HG03442 (cell line): ENCODE measurements at regions not wholly inside any gene's neighbourhood (a gene's known extent, or its start where the extent isn't known, plus 50 kb on each side); places are given as distances from the start of the nearest gene placed in this dataset.

ENCODE experiments used
- ATAC-seq: cut with Tn5 transposase; IDR thresholded peaks from one replicate; pipeline ENCODE4 v1.9.1; 2021; ENCODE audit warnings: mild to moderate bottlenecking, moderate library complexity; ENCODE audit not compliant: unreplicated experiment

DNA sequence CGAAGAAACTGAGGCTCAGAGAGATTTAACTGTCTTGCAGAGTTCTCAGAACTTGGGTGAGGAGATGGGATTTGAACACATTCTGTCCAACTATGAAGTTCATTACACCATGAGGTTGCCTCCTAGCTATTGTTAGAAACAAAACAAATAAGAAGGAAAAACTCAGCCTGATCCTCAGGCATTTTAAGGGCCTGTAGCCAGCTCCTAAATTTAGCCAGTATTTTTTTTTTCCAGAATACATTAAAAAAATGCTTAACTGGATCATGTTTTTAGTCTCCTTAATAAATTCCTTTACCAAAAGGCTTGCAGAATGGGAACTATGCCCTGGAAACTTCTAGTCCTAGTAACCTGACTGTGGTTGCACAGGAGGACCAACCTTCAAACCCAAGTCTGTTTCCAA, 212.0 kb downstream of the CSNK2A3 start:
- ATAC-seq, result no peak

DNA sequence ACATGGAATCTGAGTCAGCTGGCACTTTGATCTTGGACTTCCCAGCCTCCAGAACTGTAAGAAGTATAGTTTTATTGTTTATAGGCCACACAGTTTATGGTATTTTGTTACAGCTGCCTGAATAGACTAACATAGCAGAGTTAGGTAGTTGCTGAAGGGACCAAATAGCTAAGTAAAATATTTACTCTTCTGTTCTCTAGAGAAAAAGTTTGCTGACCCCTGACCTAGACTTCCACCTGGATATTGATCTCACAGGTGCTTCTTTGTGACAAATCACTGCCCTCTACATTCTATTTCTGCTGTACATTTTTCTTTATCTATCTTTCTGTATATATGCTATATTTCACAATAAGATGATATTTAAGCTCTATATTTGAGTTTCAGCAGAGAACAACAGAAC, 212.5 kb downstream of the CSNK2A3 start:
- ATAC-seq, result no peak

DNA sequence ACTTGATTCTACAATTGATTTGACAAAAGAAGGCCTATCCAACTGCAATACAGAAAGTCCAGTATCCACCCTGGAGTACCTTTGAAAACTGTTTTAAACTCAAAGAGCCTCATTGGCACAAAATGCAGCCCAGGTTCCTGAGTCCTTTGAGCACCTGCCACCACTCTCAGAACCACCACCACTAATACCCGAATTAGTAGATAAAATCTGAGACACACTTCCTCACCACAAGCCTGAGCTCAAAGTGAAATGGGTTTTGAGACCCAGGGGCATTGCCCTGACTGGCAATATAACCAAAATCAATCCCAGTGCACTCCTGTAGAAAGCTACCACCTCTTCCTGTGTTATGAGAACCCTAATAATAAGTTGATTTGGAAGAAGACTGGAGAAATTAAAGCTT, 215.7 kb downstream of the CSNK2A3 start:
- no peak for ATAC-seq

DNA sequence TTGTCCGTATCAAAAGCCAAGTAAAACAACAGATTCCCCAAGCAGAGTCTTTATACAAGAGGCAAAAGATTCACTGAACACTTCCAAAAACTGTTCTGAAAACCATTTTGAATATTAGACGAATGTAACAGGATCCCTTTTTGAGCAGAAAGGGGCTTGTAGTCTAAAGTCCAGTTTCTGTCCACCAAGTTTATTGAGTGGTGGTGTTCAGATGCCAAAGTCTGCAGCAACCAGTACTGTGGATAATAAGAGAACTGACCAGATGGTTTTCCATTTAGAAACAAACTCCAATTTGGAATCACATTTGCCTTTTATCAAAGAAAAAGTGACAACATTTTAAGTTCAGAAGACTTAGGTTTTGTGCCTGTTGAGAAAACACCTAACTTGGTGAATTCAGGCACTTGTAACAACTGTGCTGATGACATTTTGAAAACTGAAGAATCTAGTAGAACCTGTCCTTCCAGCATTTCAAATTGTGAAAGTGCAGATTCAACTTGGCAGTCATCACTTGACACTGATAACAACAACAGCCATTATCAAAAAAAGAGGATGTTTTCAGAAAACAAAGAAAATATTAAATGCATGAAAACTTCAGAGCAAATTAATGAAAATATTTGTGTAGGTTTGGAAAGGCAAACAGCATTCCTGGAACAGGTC, 217.1 kb downstream of the CSNK2A3 start:
- no peak for ATAC-seq

DNA sequence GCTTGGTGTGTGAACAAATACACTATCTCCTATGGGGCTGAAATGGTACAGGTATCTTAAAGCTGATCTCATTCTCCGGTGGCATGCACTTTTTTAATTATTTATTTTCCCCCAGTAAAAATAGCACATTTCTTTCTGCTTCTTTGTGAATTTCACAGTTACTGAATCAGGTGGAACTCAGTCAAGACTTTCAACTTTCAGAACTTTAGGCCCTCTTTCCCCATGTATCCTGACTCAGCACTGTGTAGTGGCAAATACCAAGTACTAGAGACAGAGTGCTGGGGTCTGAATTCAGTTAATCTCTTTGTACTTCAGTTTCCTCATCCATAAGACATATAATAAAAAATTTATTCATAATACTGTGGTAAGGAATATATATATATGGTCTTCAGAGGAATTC, 223.9 kb downstream of the CSNK2A3 start:
- no peak for ATAC-seq

DNA sequence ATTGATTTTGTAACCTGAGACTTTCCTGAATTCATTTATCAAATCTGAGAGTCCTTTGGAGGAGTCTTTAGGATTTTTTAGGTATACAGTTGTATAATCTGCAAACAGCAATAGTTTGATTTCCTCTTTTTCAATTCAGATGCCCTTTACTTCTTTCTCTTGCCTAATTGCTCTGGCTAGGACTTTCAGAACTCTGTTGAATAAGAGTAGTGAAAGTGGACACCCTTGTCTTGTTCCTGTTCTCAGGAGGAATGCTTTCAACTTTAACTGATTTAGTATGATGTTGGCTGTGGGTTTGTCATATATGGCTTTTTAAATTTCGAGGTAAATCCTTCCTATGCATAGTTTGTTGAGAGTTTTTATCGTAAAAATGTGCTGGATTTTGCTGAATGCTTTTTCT, 227.4 kb downstream of the CSNK2A3 start:
- ATAC-seq, result no peak

DNA sequence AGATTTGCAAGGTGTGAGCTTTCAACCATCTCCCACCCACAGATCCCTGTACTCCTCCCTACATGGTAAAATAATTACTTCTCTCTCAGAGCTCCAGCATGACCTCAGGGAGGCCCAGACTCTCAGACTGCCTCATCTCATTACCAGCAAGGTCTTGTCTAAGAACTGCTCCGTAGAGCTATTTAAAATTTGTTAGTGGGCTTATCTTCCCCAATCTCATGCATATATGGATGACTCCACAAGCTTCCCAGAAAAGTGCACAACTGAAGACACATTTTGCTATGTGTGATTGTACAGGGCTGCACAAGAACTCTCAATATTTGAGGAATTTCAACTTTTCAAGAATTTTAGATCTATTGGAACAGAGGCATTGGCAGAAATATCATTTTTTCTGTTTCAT, 230.3 kb downstream of the CSNK2A3 start:
- ATAC-seq, result no peak

DNA sequence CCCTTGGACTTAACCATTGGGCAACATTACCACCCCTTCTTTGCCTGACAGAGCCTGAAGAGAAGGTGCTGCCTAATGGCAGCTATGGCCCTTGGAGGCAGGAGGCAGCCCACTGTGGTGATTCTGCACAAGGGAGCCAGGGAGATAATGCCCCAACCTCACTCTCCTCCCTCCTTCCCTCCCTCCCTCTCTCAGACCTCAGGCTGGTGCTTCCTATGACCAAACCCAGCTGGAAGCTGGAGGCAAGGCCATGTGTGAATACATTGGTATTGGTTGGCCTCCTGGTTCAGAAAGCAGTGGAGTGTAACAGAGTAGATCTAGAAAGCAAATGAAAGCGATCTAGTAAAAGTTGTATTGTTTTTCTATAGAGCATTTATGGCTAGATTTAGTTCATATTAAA, 233.1 kb downstream of the CSNK2A3 start:
- no peak for ATAC-seq

DNA sequence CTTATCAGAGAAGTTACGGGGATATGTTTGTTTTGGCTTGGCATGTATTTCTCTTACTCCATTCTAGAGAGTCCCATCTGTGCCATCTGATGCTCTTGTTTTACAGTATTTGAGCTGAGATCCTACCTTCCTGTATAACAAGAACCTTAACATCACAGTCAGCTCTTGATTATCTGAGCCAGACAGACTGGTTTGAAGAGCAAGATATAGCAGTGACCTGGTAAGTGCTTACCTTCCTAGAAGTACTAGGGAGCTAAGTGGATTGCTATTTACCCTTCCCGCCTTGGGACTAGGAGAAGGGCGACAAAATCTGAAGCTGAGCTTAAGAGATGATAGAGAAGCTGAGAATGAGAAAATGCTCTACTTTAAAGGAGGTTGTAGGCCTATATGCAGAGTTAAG, 235.3 kb downstream of the CSNK2A3 start:
- no peak for ATAC-seq

DNA sequence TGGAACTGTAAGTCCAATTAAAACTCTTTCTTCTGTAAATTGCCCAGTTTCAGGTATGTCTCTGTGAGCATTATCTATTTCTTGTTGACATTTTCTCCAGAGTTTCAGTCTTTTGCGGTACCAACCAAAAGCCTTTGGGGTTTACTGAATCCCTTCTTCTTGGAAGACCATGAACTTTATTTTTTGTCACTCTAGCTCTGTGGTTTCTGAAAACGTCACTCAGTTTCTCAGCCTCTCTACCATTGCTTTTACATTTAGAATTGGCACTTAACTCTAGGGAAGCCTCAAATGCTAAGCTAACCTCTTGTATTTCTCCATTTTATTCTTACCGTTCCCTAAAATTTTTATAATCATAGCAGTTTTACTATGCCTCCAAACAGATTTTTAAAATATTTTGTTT, 237.6 kb downstream of the CSNK2A3 start:
- ATAC-seq, result no peak

DNA sequence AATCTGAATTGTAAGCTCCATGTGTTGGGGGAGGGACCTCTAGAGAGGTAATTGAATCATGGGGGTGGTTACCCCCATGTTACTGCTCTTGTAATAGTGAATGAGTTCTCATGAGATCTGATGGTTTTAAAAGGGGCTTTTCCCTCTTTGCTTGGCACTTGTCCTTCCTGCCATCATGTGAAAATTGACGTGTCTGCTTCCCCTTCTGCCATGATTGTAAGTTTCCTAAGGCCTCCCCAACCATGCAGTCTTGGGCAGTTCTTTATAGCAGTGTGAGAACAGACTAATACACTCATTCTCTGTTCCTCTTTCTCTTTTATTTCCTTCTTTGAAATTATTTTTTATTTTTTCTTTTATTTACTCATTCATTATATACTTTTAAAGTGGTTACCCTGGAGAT, 239.4 kb downstream of the CSNK2A3 start:
- ATAC-seq, result no peak

DNA sequence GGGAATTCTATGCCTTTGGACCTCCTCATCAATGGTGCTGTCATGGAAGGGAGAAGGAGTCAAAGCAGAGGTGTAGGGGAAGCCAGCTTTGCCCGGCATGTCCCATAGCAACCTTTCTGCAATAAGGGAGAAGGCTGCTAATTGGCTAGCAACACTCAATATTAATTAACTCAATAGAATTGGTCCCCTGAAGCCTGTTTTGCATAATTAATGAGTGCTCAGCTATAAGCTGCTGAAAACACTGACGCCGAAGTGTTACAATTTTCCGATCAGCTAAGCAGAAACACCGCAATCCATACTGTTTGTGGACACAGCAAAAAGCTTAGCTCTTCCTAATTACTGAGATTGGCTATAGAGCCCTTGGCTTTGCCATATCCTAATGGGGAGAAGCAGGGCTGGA, 245.0 kb downstream of the CSNK2A3 start:
- ATAC-seq, result no peak

DNA sequence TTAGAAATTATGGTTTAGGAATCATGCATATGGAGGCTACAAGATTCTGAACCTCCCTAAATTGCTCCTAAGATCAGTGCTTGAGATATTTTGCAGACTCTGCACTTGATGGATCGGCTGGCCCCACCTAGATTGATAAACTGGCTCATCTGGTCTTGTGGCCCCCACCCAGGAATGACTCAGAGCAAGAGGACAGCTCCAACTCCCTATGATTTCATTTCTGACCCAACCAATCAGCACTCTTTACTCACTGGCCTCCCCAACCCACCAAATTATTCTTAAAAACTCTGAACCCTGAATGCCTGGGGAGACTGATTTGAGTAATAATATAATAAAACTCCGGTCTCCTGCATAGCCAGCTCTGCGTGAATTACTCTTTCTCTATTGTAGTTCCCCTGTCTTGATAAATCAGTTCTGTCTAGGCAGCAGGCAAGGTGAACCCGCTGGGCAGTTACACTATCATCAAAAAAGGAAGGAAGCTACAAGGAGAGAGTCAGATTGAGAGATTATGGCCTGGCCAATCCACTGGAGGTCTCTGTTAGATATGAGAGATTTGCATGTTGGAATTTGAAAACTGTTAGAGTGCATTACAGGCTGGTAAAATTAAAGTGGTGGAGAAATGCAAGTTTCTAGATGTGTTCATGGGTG, 245.8 kb downstream of the CSNK2A3 start:
- no peak for ATAC-seq

DNA sequence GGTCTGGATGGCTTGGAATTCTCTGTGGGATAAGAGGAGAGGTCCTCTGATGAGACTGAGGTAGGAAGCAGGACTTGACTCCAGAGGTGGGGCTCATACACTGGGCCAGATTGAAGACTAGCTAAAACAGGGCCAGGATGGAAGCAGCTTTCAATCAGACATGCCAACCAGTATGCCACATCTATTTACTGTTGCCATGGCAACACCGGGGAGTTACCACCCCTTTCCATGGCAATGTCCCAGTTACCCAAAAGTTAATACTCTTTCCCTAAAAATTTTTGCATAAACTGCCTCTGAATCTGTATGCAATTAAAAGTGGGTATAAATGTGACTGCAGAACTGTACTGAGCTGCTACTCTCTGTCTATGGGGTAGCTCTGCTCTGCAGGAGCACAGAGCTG, 247.5 kb upstream of the ZBED5 start:
- no peak for ATAC-seq

DNA sequence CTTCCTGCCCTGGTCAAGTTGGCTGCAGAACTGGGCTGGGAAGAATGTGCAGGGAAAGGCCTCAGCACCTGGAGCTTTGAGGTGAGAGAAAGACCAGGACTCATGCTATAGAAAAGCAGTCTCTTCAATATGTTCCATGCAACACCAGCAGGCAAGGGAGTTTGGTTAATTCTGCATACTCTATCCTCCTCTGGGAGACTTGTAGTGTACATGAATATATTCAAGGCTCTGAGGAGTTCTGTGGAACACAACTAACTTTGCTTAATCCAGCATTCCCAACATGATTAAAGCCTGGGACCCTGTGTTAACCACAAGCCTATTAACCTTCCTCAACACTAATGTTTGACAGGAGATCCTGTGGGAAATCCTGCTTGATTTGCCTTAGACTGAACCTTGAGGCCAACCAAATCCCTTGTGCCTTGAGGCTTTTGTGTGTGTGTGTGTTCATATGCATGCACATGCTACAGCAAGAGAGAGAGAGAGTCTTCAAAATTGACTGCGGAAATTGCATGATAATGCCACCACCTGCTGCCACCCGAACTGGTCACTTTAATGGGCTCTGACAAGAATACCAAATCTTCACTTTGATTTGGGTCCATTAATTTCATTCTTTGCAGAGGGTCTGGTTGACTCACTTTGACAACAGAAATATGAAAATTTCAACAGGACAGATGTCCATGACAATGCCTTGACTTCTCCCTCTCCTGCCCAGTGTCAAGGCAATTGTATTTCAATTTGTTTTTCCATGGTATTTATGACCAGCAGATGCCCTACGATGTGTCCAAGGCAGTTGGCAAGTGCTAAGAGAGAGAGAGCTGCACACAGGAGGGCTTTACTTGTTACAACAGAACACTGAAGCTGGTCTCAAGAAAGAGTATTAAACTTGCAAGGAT, 238.2 kb upstream of the ZBED5 start:
- ATAC-seq, result no peak

DNA sequence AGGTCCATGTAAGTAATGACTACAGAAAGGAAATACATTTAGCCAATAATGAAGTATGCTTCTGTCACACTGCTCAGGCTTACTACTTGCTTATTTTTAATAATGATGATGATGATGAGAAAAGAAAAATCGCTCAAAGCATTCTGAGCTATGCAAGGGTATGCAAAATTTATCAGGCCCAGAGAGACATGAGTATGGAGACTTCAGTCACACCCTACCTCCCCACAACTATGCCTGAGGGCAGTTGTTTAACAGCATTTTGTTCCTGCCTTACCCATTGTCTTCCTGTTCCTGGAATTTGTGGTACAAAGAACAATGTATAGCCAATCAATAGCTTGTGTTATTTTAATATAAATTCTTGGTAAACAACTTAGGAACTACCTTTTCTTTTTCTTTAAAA, 232.6 kb upstream of the ZBED5 start:
- no peak for ATAC-seq

DNA sequence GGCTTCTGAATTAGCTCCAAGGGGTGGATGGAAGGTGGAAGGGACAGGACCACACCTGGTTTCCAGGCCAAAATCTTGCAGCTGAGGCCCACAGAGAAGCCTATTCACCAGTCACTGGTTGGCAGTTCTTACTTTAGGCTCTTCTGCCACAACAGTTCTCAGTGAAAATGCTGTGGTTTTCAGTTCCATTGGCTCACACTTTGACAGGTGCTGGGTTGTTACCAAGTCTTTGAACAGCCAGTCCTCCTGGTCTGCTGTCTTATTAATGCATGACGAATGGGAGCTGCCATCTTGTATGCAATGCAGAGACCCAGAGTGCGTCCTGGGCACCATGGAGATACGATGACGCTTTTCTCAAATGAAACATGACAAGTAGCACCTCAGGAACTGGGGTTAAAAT, 232.0 kb upstream of the ZBED5 start:
- ATAC-seq, result no peak

DNA sequence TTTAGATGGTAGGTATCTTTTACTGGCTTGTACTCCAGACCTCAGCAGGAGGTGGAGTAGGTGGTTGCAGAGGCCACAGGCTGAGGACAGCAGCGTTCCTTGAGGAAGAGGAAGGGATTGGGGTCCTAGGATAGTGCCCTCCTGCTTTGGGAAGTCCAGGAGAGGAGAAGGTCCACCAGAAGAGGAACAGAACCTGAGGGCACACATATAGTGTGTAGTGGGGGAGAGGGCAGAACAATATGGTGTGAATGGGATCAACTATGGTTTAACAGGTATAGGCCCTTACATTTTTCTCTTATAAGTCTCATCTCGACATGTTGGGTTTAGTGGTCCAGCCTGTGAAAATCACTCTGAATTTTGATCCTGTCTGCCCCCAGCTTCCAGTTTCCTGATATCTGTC, 229.1 kb upstream of the ZBED5 start:
- ATAC-seq, result no peak

DNA sequence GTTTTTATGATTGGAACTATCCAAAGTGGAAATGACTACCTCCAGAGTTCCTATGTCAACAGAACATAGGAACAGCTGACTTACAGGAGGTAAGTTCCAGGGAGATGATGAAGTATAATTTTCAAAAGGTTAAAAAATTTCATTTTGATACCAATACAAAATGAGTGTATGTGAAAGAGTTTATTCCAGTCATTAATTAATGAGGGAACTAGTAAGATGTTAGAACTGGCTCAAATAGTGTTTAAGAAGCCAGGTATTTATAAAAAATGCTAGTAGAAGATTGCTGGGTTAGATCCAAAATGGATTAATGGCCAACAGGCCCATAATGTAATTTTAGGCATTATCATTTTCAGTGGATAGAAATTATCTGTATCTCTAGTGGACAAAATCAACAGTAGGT, 227.7 kb upstream of the ZBED5 start:
- ATAC-seq, result no peak

DNA sequence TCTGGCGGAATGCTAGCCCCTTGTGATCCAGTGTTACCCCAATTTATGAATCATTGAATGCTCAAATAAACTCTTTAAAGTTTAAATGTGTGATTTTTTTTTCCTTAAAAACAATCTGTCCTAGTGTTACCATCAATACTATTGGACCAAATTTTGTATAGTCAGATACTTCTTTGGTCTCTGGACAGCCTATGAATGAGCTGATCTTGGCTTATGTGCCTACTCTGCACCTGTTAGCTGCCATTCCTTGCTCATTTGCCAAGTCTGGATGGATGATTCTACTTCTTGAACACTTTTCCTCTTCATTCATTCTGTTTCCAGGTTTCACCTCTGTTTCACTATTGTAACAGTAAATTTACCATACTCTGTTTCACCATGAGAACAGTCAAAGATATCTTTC, 226.5 kb upstream of the ZBED5 start:
- no peak for ATAC-seq

DNA sequence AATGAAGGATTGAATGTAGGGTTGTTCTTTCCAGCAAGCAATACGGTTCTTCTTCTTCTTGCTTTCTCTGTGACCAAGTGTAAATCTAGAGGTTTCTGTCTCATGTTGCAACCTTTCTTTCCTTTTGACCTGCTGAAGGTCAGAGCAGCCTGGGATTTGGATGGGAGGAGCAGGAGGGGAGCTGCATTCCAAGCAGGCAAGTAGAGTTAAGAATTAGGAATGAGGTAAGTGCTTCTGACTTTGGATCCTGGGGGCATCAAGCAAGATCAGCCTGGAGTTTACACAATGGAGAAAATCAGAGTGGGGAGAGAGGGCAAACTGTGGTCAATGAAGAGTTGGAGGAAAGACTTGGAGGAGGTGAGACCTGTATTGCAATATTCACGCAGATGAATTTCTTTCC, 225.6 kb upstream of the ZBED5 start:
- no peak for ATAC-seq

DNA sequence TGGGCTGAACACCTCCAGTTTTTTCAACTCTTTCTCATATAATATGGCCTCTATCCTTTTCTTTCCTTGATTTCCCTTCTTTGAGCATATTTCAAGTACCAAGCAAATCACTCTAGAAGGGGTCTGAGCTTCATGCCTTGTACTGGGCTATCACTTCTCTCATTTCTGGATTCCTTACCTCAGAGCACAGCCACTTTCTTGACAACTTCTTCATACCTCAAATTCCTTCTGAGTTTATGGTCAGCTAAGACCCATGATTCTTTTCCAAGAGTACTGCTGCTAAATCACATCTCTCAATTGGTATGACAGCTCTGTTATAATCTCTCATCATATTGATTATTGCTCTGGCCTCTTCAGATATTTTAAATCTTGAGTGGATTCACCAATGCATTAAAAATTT, 224.8 kb upstream of the ZBED5 start:
- ATAC-seq, result no peak
